ENCODE measurements at regions not wholly inside any gene's neighbourhood (a gene's known extent, or its start where the extent isn't known, plus 50 kb on each side); places are given as distances from the start of the nearest gene placed in this dataset.

GRCh38 chr5:100664140-100664539, 129.0 kb downstream of the FAM174A start:
- Histone ChIP-seq H3K27me3 (ENCODE audit: insufficient read depth, poor library complexity, severe bottlenecking) (no peaks in the 10 kb centered on the region), H3K27ac (ENCODE audit: poor library complexity, severe bottlenecking) (no peak overlapping the region), H3K9me3 (ENCODE audit: severe bottlenecking) (no peaks in the 10 kb centered on the region), H3K4me3 (ENCODE audit: severe bottlenecking) (no peak overlapping the region), H3K4me1 (ENCODE audit: insufficient read depth, poor library complexity, severe bottlenecking) (peaks cover 26% of the 10 kb centered on the region), H3K36me3 (ENCODE audit: low read depth) (no peaks in the 10 kb centered on the region)
- TF ChIP-seq CTCF (IDR thresholded peaks at IDR 0.05; ENCODE audit: poor library complexity, severe bottlenecking) = no peak
- ATAC-seq (ENCODE audit: low read depth) (no peak), DNase-seq (ENCODE audit: low spot score) (no peak)

- no peak for TF ChIP-seq CTCF (IDR thresholded peaks at IDR 0.05; ENCODE audit: poor library complexity, severe bottlenecking)
- Histone ChIP-seq H3K4me3 (ENCODE audit: severe bottlenecking) (no peak overlapping the region), H3K27ac (ENCODE audit: poor library complexity, severe bottlenecking) (peak overlapping the region; percentile 63), H3K36me3 (ENCODE audit: low read depth) (no peaks in the 10 kb centered on the region), H3K4me1 (ENCODE audit: insufficient read depth, poor library complexity, severe bottlenecking) (peaks cover 29% of the 10 kb centered on the region), H3K9me3 (ENCODE audit: severe bottlenecking) (no peaks in the 10 kb centered on the region), H3K27me3 (ENCODE audit: insufficient read depth, poor library complexity, severe bottlenecking) (no peaks in the 10 kb centered on the region)
- DNase-seq (ENCODE audit: low spot score) = no peak
- ATAC-seq (ENCODE audit: low read depth) = peak; percentile 92
Measured at GRCh38 chr5:100667161-100667630, 132.0 kb downstream of the FAM174A start.

- peaks cover 29% of the 10 kb centered on the region for H3K4me1 ChIP-seq (ENCODE audit: insufficient read depth, poor library complexity, severe bottlenecking)
- H3K4me3 ChIP-seq (ENCODE audit: severe bottlenecking) = no peak overlapping the region
- H3K36me3 ChIP-seq (ENCODE audit: low read depth) = no peaks in the 10 kb centered on the region
- DNase-seq (ENCODE audit: low spot score) (no peak), ATAC-seq (ENCODE audit: low read depth) (peak; percentile 89)
- H3K27me3 ChIP-seq (ENCODE audit: insufficient read depth, poor library complexity, severe bottlenecking) = no peaks in the 10 kb centered on the region
- H3K9me3 ChIP-seq (ENCODE audit: severe bottlenecking) = no peaks in the 10 kb centered on the region
- no peak for TF ChIP-seq CTCF (IDR thresholded peaks at IDR 0.05; ENCODE audit: poor library complexity, severe bottlenecking)
- peak overlapping the region; percentile 63 for H3K27ac ChIP-seq (ENCODE audit: poor library complexity, severe bottlenecking)
Measured at GRCh38 chr5:100668511-100668910, 133.3 kb downstream of the FAM174A start.

GRCh38 chr5:100676817-100677631, 141.8 kb downstream of the FAM174A start:
- no peak for DNase-seq (ENCODE audit: low spot score)
- Histone ChIP-seq H3K36me3 (ENCODE audit: low read depth) (no peaks in the 10 kb centered on the region), H3K9me3 (ENCODE audit: severe bottlenecking) (peaks cover 1% of the 10 kb centered on the region), H3K4me3 (ENCODE audit: severe bottlenecking) (no peak overlapping the region), H3K27me3 (ENCODE audit: insufficient read depth, poor library complexity, severe bottlenecking) (no peaks in the 10 kb centered on the region), H3K4me1 (ENCODE audit: insufficient read depth, poor library complexity, severe bottlenecking) (peaks cover 7% of the 10 kb centered on the region), H3K27ac (ENCODE audit: poor library complexity, severe bottlenecking) (no peak overlapping the region)
- ATAC-seq (ENCODE audit: low read depth) = peak; percentile 81
- TF ChIP-seq CTCF (IDR thresholded peaks at IDR 0.05; ENCODE audit: poor library complexity, severe bottlenecking) = no peak

- Histone ChIP-seq H3K36me3 (ENCODE audit: low read depth) (no peaks in the 10 kb centered on the region), H3K4me3 (ENCODE audit: severe bottlenecking) (no peak overlapping the region), H3K27ac (ENCODE audit: poor library complexity, severe bottlenecking) (no peak overlapping the region), H3K4me1 (ENCODE audit: insufficient read depth, poor library complexity, severe bottlenecking) (no peaks in the 10 kb centered on the region), H3K9me3 (ENCODE audit: severe bottlenecking) (peaks cover 5% of the 10 kb centered on the region), H3K27me3 (ENCODE audit: insufficient read depth, poor library complexity, severe bottlenecking) (no peaks in the 10 kb centered on the region)
- DNase-seq (ENCODE audit: low spot score) (no peak), ATAC-seq (ENCODE audit: low read depth) (no peak)
- TF ChIP-seq CTCF (IDR thresholded peaks at IDR 0.05; ENCODE audit: poor library complexity, severe bottlenecking) = no peak
Measured at GRCh38 chr5:100682625-100683024, 147.5 kb downstream of the FAM174A start.
